Tibial nerve (tissue), 4 donors: ENCODE measurements at regions not wholly inside any gene's neighbourhood (a gene's known extent, or its start where the extent isn't known, plus 50 kb on each side); places are given as distances from the start of the nearest gene placed in this dataset.

Source experiments
- DNase-seq, 2 donors: peaks; one replicate each; pipeline ENCODE4 v3.0.0-alpha.2; 2019; ENCODE audit warnings: low spot score in 2 of 2
- H3K27ac ChIP-seq, 4 donors: fragments of 200-600 bp; sonication (generic) in 3 of 4; one replicate each; pipeline ENCODE4 v1.5.1; 2017 to 2019; ENCODE audit warnings: mild to moderate bottlenecking in 1 of 4
- H3K27me3 ChIP-seq, 2 donors: fragments of 200-600 bp; sonication (generic) in 1 of 2; one replicate each; pipeline versions ENCODE4 v1.5.1 to v1.6.0; 2017 to 2019
- H3K36me3 ChIP-seq, 3 donors: fragments of 200-600 bp; sonication (generic); one replicate each; pipeline ENCODE4 v1.5.1; 2018 to 2019
- H3K4me1 ChIP-seq, 4 donors: fragments of 200-600 bp; sonication (generic) in 3 of 4; one replicate each; pipeline ENCODE4 v1.5.1; 2017 to 2019
- H3K4me3 ChIP-seq, 4 donors: fragments of 200-600 bp; sonication (generic) in 3 of 4; one replicate each; pipeline ENCODE4 v1.5.1; 2017 to 2019; ENCODE audit warnings: mild to moderate bottlenecking in 1 of 4, moderate library complexity in 1 of 4
- H3K9me3 ChIP-seq, 4 donors: fragments of 200-600 bp; sonication (generic) in 3 of 4; one replicate each; pipeline ENCODE4 v1.5.1; 2017 to 2019
- CTCF ChIP-seq, 5 experiments: fragments of 200-600 bp in 3 of 5; fragments of 450-650 bp in 2 of 5; sonication (generic) in 3 of 5; IDR thresholded peaks; one replicate each; pipeline ENCODE4 v1.5.1; 2016 to 2019; ENCODE audit warnings: antibody characterized with exemption in 5 of 5, mild to moderate bottlenecking in 3 of 5, moderate library complexity in 2 of 5
- EP300 ChIP-seq, 2 donors: sonication (generic); formaldehyde crosslinking; IDR thresholded peaks; one replicate each; pipeline ENCODE4 v1.6.1; 2017; ENCODE audit warnings: antibody characterized with exemption in 2 of 2, mild to moderate bottlenecking in 1 of 2
- POLR2A ChIP-seq, 2 donors: fragments of 450-650 bp; IDR thresholded peaks; one replicate each; pipeline ENCODE4 v1.6.1; 2017; ENCODE audit warnings: antibody characterized with exemption in 2 of 2, mild to moderate bottlenecking in 2 of 2, moderate library complexity in 2 of 2
- WGBS, 2 donors: methylation state at CpG; one replicate each; pipeline ENCODE4 v1.1.5; 2018; 5-methylcytosine and 5-hydroxymethylcytosine counted together

DNA sequence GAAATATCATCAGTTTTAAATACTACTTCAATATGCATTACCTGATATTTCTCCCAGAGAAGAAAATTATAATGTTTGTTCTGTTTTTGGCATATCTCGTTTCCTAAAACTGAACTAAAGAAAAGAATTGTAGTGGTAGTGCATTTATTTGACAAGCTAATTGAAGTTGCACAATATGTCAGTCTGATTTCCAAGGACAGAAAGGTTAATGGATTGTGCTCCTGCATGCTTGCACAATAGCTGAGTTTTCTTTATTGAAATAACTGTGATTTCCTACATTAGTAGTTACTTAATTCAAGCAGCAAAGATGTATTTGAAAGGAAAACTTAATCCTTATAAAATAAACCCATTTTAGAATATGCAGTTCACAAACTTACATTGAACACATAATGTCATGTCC is 2047.7 kb downstream of the NCAM2 start:
- H3K27me3 ChIP-seq = no peaks in the 10 kb centered on the region
- 58 to 62% methylated on average over 1 of the region's 1 CpG for WGBS, 2 donors
- H3K27ac ChIP-seq = no peak overlapping the region
- no peak overlapping the region for H3K4me3 ChIP-seq
- no peak for TF ChIP-seq POLR2A (IDR thresholded peaks at IDR 0.05)
- no peak for TF ChIP-seq EP300 (IDR thresholded peaks at IDR 0.05)
- no peak for TF ChIP-seq CTCF (IDR thresholded peaks at IDR 0.05)
- no peaks in the 10 kb centered on the region for H3K9me3 ChIP-seq
- H3K36me3 ChIP-seq = no peaks in the 10 kb centered on the region
- no peak for DNase-seq
- H3K4me1 ChIP-seq = no peaks in the 10 kb centered on the region

- no peak overlapping the region for H3K27ac ChIP-seq
- no peak overlapping the region for H3K4me3 ChIP-seq
- no peak for DNase-seq
- TF ChIP-seq CTCF (IDR thresholded peaks at IDR 0.05) (no peak), POLR2A (IDR thresholded peaks at IDR 0.05) (no peak), EP300 (IDR thresholded peaks at IDR 0.05) (no peak)
- WGBS, 2 donors = 0% methylated on average over 2 of the region's 2 CpGs
- H3K27me3 ChIP-seq = no peaks in the 10 kb centered on the region
- no peaks in the 10 kb centered on the region for H3K36me3 ChIP-seq
- peaks cover 0 to 3% (median 0%) of the 10 kb centered on the region in 4 donors for H3K9me3 ChIP-seq
- H3K4me1 ChIP-seq = no peaks in the 10 kb centered on the region
Measured at GRCh38 chr21:23067672-23068071, 2069.5 kb downstream of the NCAM2 start.

- TF ChIP-seq POLR2A (IDR thresholded peaks at IDR 0.05) (no peak), EP300 (IDR thresholded peaks at IDR 0.05) (no peak), CTCF (IDR thresholded peaks at IDR 0.05) (no peak)
- Histone ChIP-seq H3K27me3 (no peaks in the 10 kb centered on the region), H3K27ac (no peak overlapping the region), H3K4me1 (no peaks in the 10 kb centered on the region), H3K9me3 (no peaks in the 10 kb centered on the region), H3K36me3 (no peaks in the 10 kb centered on the region), H3K4me3 (no peak overlapping the region)
- no peak for DNase-seq
- 91 to 92% methylated on average over 2 of the region's 2 CpGs for WGBS, 2 donors
Measured at GRCh38 chr21:23083242-23083641, 2085.0 kb downstream of the NCAM2 start.

GRCh38 chr21:23093259-23093658 is 2095.1 kb downstream of the NCAM2 start:
- TF ChIP-seq EP300 (IDR thresholded peaks at IDR 0.05) = no peak
- no peak for TF ChIP-seq POLR2A (IDR thresholded peaks at IDR 0.05)
- no peak for TF ChIP-seq CTCF (IDR thresholded peaks at IDR 0.05)
- no peaks in the 10 kb centered on the region for H3K4me1 ChIP-seq
- no peaks in the 10 kb centered on the region for H3K36me3 ChIP-seq
- DNase-seq = no peak
- H3K4me3 ChIP-seq = no peak overlapping the region
- H3K9me3 ChIP-seq = no peaks in the 10 kb centered on the region
- WGBS, 2 donors = 83 to 89% methylated on average over 2 of the region's 2 CpGs
- H3K27me3 ChIP-seq = no peaks in the 10 kb centered on the region
- H3K27ac ChIP-seq = no peak overlapping the region

GRCh38 chr21:23099185-23099584 is 2101.0 kb downstream of the NCAM2 start:
- no peak overlapping the region for H3K4me3 ChIP-seq
- H3K9me3 ChIP-seq = no peaks in the 10 kb centered on the region
- H3K27me3 ChIP-seq = no peaks in the 10 kb centered on the region
- no peak overlapping the region for H3K27ac ChIP-seq
- H3K4me1 ChIP-seq = no peaks in the 10 kb centered on the region
- no peaks in the 10 kb centered on the region for H3K36me3 ChIP-seq
- DNase-seq = no peak
- TF ChIP-seq EP300 (IDR thresholded peaks at IDR 0.05) (no peak), POLR2A (IDR thresholded peaks at IDR 0.05) (no peak), CTCF (IDR thresholded peaks at IDR 0.05) (no peak)
